AG10803 (cell line): ENCODE measurements at regions not wholly inside any gene's neighbourhood (a gene's known extent, or its start where the extent isn't known, plus 50 kb on each side); places are given as distances from the start of the nearest gene placed in this dataset.

Experiments used
- DNase-seq: peaks from one replicate; pipeline ENCODE4 v3.0.0; 2010; ENCODE audit warnings: low read depth
- H3K4me3 ChIP-seq: 2 replicates; pipeline ENCODE4 v1.5.1; 2011; ENCODE audit warnings: mild to moderate bottlenecking, low read length, control low read depth
- CTCF ChIP-seq: conservative IDR thresholded peaks from 2 replicates; pipeline ENCODE4 v1.5.1; 2011; ENCODE audit warnings: mild to moderate bottlenecking, low read length, control low read depth, inconsistent platforms

- no peak for TF ChIP-seq CTCF
- DNase-seq, result no peak
- no peak overlapping the region for H3K4me3 ChIP-seq
Observed at GRCh38 chr5:155068616-155069100, 55.1 kb downstream of the KIF4B start.

DNA sequence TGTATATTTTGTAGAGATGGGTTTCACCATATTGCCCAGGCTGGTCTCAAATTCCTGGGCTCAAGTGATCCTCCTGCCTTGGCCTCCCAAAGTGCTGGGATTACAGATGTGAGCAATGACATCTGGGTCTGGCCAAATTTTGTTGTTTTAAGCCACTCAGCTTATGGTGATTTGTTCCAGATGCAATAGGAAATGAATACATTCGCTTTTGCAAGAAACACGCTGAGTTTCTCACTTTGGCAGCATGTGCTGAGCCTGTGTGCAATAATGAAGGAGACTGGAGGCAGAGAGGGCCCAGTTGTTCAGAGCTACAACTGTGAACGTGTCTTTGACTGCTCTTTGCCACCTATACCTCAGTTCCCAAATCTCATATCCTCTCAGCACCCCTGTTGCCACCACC, 56.4 kb downstream of the KIF4B start:
- no peak for TF ChIP-seq CTCF
- no peak overlapping the region for H3K4me3 ChIP-seq
- DNase-seq, result peak; percentile 58

DNA sequence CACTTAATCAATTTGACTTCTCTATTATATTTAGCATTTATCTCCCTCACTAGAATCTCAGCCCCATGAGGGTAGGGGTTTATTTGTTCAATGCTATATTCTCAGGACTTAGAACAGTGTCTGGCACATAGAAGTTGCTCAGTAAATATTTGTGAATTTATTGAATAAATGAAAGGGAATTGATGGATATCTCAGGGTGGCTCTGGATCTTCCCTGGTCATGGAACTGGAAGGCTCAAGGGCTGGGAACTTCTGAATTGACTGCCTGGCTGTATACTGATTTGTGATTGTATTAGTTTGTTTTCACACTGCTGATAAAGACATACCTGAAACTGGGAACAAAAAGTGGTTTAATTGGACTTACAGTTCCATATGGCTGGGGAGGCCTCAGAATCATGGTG, 57.2 kb downstream of the KIF4B start:
- DNase-seq, result no peak
- no peak overlapping the region for H3K4me3 ChIP-seq
- no peak for TF ChIP-seq CTCF

DNA sequence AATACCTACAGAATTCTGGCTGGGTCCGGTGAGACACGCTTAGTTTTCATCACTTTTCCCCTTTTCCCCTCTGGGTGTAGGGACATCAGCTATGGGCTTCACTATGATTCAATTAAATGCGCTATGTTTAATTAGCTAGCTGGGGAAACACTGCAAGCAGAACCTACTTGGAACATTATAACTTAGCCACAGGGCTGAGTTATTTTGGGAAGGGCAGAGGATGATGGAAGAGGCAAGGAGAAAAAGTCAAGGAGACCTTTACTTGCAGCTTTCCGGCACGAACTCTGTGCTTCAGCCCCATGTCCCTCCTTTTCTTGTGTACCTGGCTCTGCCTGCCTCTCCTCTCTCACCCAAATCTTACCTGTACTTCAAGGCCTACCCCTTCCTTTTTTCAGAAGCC, 62.8 kb downstream of the KIF4B start:
- no peak overlapping the region for H3K4me3 ChIP-seq
- no peak for TF ChIP-seq CTCF
- DNase-seq, result no peak

- TF ChIP-seq CTCF, result no peak
- H3K4me3 ChIP-seq, result no peak overlapping the region
- no peak for DNase-seq
Observed at GRCh38 chr5:155079698-155080097, 66.1 kb downstream of the KIF4B start.

GRCh38 chr5:155080721-155081120, 67.2 kb downstream of the KIF4B start:
- H3K4me3 ChIP-seq, result no peak overlapping the region
- peak; percentile 42 for DNase-seq
- TF ChIP-seq CTCF, result no peak

DNA sequence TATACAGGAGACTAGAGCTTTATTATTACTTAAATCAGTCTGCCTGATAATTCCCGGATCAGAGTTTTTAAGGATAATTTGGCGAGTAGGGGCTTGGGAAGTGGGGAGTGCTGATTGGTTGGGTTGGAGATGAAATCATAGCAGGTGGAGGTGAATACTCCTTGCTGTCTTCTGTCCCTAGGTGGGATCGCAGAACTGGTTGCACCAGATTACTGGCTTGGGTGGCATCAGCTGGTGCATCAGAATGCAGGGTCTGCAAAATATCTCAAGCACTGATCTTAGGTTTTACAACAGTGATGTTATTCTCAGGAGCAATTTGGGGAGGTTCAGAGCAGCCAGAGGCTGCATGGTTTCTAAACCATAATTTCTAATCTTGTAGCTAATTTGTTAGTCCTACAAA, 68.1 kb downstream of the KIF4B start:
- no peak for TF ChIP-seq CTCF
- no peak overlapping the region for H3K4me3 ChIP-seq
- DNase-seq, result no peak
